WTC11 (cell line): ENCODE measurements at regions not wholly inside any gene's neighbourhood (a gene's known extent, or its start where the extent isn't known, plus 50 kb on each side); places are given as distances from the start of the nearest gene placed in this dataset.

Experiments
- CTCF ChIP-seq: fragments of 200-600 bp; IDR thresholded peaks from 2 replicates; pipeline ENCODE4 v1.8.0; 2022; ENCODE audit warnings: antibody characterized with exemption
- EMX1 ChIP-seq: fragments of 250-450 bp; sonication (Bioruptor Pico); IDR thresholded peaks from 2 replicates; pipeline ENCODE4 v1.8.0; 2021; ENCODE audit warnings: mild to moderate bottlenecking
- ESRRA ChIP-seq: sonication (generic); formaldehyde crosslinking; IDR thresholded peaks from 2 replicates; pipeline ENCODE4 v1.8.1; 2022; ENCODE audit warnings: mild to moderate bottlenecking, missing genetic modification reagents, borderline replicate concordance
- FOXJ3 ChIP-seq: sonication (generic); formaldehyde crosslinking; IDR thresholded peaks from 2 replicates; pipeline ENCODE4 v1.9.0; 2021; ENCODE audit warnings: missing genetic modification reagents, mild to moderate bottlenecking, borderline replicate concordance
- KAT7 ChIP-seq: sonication (generic); formaldehyde crosslinking; IDR thresholded peaks from 2 replicates; pipeline ENCODE4 v1.8.1; 2023; ENCODE audit warnings: missing genetic modification reagents, mild to moderate bottlenecking, borderline replicate concordance
- SMAD4 ChIP-seq: sonication (generic); formaldehyde crosslinking; IDR thresholded peaks from 2 replicates; pipeline ENCODE4 v1.8.0; 2022; ENCODE audit warnings: mild to moderate bottlenecking, missing genetic modification reagents
- microRNA-seq: library from miRNA; unstranded; fragments of <30 nt; microRNA quantifications from one replicate; pipeline ENCODE4 v1.2.0, GENCODE V29; 2022; ENCODE audit warnings: borderline number of aligned reads
- TF ChIP-seq, protein P1 (sequence below): fragments of 250-450 bp; sonication (Bioruptor Pico); IDR thresholded peaks from 2 replicates; pipeline ENCODE4 v1.9.0; 2021; ENCODE audit warnings: mild to moderate bottlenecking
- TF ChIP-seq, protein P2 (sequence below): sonication (generic); formaldehyde crosslinking; conservative IDR thresholded peaks from 2 replicates; pipeline ENCODE4 v1.8.1; 2022; ENCODE audit warnings: mild to moderate bottlenecking, missing genetic modification reagents

DNA sequence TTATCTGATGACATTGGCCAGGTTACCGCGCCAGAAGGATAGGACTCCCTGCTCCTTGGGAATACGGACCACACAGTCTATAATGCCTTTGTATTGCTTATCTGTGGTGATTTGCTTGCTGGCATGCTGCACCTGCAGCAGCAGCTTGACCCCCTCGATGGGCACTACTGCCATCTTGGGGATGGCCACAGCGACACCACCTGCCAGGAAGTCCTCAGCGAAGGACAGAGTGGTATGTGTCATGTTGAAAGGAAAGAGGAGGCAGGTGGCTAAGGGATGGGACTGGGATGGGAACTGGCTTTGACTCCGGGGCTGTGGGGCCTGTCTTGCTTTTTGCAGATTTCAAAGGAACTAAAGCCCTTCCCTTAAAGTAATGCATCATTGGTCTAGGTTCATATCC lies 50.3 kb upstream of the ACO1 start (continued):
- TF ChIP-seq ESRRA (CRISPR knock-in tag) = no peak
- TF ChIP-seq CTCF = no peak
- TF ChIP-seq, protein P1, sequence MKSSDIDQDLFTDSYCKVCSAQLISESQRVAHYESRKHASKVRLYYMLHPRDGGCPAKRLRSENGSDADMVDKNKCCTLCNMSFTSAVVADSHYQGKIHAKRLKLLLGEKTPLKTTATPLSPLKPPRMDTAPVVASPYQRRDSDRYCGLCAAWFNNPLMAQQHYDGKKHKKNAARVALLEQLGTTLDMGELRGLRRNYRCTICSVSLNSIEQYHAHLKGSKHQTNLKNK (CRISPR knock-in tag) = no peak
- no peak for TF ChIP-seq FOXJ3
- TF ChIP-seq SMAD4 = no peak
- no peak for TF ChIP-seq EMX1 (CRISPR knock-in tag)
- no peak for TF ChIP-seq KAT7 (CRISPR knock-in tag)
- TF ChIP-seq, protein P2, sequence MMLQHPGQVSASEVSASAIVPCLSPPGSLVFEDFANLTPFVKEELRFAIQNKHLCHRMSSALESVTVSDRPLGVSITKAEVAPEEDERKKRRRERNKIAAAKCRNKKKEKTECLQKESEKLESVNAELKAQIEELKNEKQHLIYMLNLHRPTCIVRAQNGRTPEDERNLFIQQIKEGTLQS (CRISPR knock-in tag) = no peak

Small RNA genes lying in the stretch of these regions (microRNA-seq; reads per million reads assigned to microRNA genes)
- gene MIR873 (17.1 reads per million, percentile 37 among the genes with 10 or more reads in this experiment), gene MIR876 (3.5 reads per million, percentile 4 among the genes with 10 or more reads in this experiment)
